ENCODE measurements at regions not wholly inside any gene's neighbourhood (a gene's known extent, or its start where the extent isn't known, plus 50 kb on each side); places are given as distances from the start of the nearest gene placed in this dataset.

DNA sequence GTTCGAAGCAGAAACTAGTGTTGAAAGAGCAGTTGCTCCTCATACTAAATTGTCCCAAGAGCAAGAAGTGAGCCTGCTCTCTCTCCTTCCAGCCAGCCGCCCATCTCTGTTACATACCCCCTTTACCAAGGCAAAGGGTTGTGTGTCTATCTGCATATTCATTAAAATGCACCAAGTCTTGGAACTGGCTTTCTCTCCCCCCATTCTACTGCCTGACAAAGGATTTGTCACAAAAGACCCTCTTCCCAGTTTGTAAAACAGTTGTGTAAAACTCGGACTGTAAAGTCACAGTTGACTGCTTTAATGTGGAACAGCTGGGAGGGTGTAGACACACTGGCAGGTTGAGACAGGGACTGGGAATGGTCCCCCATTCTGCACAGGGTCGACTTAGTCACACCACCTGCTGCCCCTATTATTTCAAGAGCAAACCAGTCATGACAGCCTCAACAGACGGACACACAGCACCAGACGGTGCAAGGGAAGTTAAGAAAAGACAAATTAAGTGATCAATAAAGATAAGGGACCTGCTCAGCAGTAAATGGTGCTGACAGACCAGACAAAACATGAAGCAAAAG lies 60.0 kb upstream of the HTATIP2 start:
- no peak for TF ChIP-seq PPARA (CRISPR knock-in tag; IDR thresholded peaks at IDR 0.05; ENCODE audit: borderline replicate concordance)
- no peak for TF ChIP-seq ARNTL (CRISPR knock-in tag; IDR thresholded peaks at IDR 0.05; ENCODE audit: borderline replicate concordance, low read depth)
- no peak for TF ChIP-seq SNAI2 (CRISPR knock-in tag; IDR thresholded peaks at IDR 0.05)
- no peak for TF ChIP-seq ZNF8 (CRISPR knock-in tag; IDR thresholded peaks at IDR 0.05)

All from SK-N-SH treated with all-trans-retinoic acid at 6 μM for 48 hours (cell line).